ENCODE measurements at regions not wholly inside any gene's neighbourhood (a gene's known extent, or its start where the extent isn't known, plus 50 kb on each side); places are given as distances from the start of the nearest gene placed in this dataset.

GRCh38 chr1:163664671-163665335, 343.0 kb downstream of the NUF2 start:
- TF ChIP-seq, protein P1, sequence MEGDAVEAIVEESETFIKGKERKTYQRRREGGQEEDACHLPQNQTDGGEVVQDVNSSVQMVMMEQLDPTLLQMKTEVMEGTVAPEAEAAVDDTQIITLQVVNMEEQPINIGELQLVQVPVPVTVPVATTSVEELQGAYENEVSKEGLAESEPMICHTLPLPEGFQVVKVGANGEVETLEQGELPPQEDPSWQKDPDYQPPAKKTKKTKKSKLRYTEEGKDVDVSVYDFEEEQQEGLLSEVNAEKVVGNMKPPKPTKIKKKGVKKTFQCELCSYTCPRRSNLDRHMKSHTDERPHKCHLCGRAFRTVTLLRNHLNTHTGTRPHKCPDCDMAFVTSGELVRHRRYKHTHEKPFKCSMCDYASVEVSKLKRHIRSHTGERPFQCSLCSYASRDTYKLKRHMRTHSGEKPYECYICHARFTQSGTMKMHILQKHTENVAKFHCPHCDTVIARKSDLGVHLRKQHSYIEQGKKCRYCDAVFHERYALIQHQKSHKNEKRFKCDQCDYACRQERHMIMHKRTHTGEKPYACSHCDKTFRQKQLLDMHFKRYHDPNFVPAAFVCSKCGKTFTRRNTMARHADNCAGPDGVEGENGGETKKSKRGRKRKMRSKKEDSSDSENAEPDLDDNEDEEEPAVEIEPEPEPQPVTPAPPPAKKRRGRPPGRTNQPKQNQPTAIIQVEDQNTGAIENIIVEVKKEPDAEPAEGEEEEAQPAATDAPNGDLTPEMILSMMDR (IDR thresholded peaks at IDR 0.05) = no peak
- no peak for TF ChIP-seq ZFX (IDR thresholded peaks at IDR 0.05; ENCODE audit: borderline replicate concordance)

All from 22Rv1 (cell line).